Panc1 (cell line): ENCODE measurements at regions not wholly inside any gene's neighbourhood (a gene's known extent, or its start where the extent isn't known, plus 50 kb on each side); places are given as distances from the start of the nearest gene placed in this dataset.

Experiments used
- ATAC-seq: fragments of 200-7000 bp; cut with Tn5 transposase; 2 replicates; pipeline ENCODE4 v1.9.1; 2020; ENCODE audit warnings: mild to moderate bottlenecking, moderate library complexity
- BruUV-seq: library from RNA; stranded (reverse); fragments of 400-500 nt; replicated peaks from 2 replicates; lab custom pipeline; 2021; lab: Mats Ljungman, UMichigan
- CTCF ChIA-PET: fragments of 300-600 bp; sonication (Branson Sonifier 250); formaldehyde crosslinking; loops from one replicate; lab custom pipeline; 2022; ENCODE audit warnings: antibody characterized with exemption; lab: Charles Lee
- POLR2A ChIA-PET: fragments of 300-600 bp; sonication (Branson Sonifier 250); formaldehyde crosslinking; loops from one replicate; lab custom pipeline; 2022; ENCODE audit warnings: antibody characterized with exemption; lab: Charles Lee
- DNase-seq: peaks from one replicate; pipeline ENCODE4 v3.0.0-alpha.2; 2010; ENCODE audit warnings: low read depth, low spot score
- H3K27ac ChIP-seq: 2 replicates; pipeline ENCODE4 v1.5.1; 2011; ENCODE audit warnings: mild to moderate bottlenecking, low read length, inconsistent platforms
- H3K27me3 ChIP-seq: fragments of 200-500 bp; sonication (Bioruptor generic); 2 replicates; pipeline ENCODE4 v1.6.0; 2014; ENCODE audit warnings: low read length, inconsistent platforms; ENCODE audit not compliant: control insufficient read depth, insufficient read depth
- H3K36me3 ChIP-seq: fragments of 200-500 bp; sonication (Bioruptor generic); 2 replicates; pipeline ENCODE4 v1.5.1; 2014; ENCODE audit warnings: inconsistent platforms, mild to moderate bottlenecking, low read length, moderate library complexity; ENCODE audit not compliant: control insufficient read depth, insufficient read depth
- H3K4me1 ChIP-seq: 2 replicates; pipeline ENCODE4 v1.5.1; 2011; ENCODE audit warnings: inconsistent platforms, mild to moderate bottlenecking, low read length, moderate library complexity; ENCODE audit not compliant: control insufficient read depth, insufficient read depth
- H3K4me3 ChIP-seq, 2 experiments: 2 replicates each; pipeline ENCODE4 v1.5.1; 2011 to 2012; ENCODE audit warnings: low read depth in 2 of 2, low read length in 2 of 2, mild to moderate bottlenecking in 2 of 2, inconsistent platforms in 1 of 2, moderate library complexity in 1 of 2
- H3K9me3 ChIP-seq: fragments of 200-500 bp; sonication (Bioruptor generic); 2 replicates; pipeline ENCODE4 v1.5.1; 2014; ENCODE audit warnings: low read depth, mild to moderate bottlenecking, inconsistent platforms, low read length, moderate library complexity; ENCODE audit not compliant: control insufficient read depth, insufficient read depth
- POLR2AphosphoS5 ChIP-seq: IDR thresholded peaks from 2 replicates; pipeline ENCODE4 v1.6.1; 2012; ENCODE audit warnings: mild to moderate bottlenecking, low read depth, low read length, moderate library complexity
- SIN3A ChIP-seq: IDR thresholded peaks from 2 replicates; pipeline ENCODE4 v1.6.1; 2012; ENCODE audit warnings: low read depth, mild to moderate bottlenecking, low read length, moderate library complexity, borderline replicate concordance; ENCODE audit not compliant: insufficient read depth
- TCF7L2 ChIP-seq: IDR thresholded peaks from 2 replicates; pipeline ENCODE4 v1.6.1; 2011; ENCODE audit warnings: mild to moderate bottlenecking, low read depth, low read length, inconsistent platforms
- in situ Hi-C: cut with HindIII; loops from 2 replicates; pipeline ENCODE4 v1.10.0; 2016; ENCODE audit warnings: low sequenced_read_pairs, low pct_unique_long_range_greater_than_20kb
- intact Hi-C: fragments of 100-400 bp; cut with micrococcal nuclease; formaldehyde crosslinking; loops from one replicate; pipeline ENCODE4 v1.10.0; 2022; ENCODE audit not compliant: unreplicated experiment
- TF ChIP-seq, protein P1 (sequence below): fragments of 450-650 bp; IDR thresholded peaks from 2 replicates; pipeline ENCODE4 v1.5.1; 2017; ENCODE audit warnings: mild to moderate bottlenecking
- TF ChIP-seq, protein P2 (sequence below), 2 experiments: IDR thresholded peaks; 2 replicates each; pipeline ENCODE4 v1.6.1; 2011 to 2012; ENCODE audit warnings: low read depth in 2 of 2, control low read depth in 1 of 2, low read length in 1 of 2, mild to moderate bottlenecking in 1 of 2, moderate library complexity in 1 of 2; ENCODE audit not compliant: insufficient read depth in 1 of 2

DNA sequence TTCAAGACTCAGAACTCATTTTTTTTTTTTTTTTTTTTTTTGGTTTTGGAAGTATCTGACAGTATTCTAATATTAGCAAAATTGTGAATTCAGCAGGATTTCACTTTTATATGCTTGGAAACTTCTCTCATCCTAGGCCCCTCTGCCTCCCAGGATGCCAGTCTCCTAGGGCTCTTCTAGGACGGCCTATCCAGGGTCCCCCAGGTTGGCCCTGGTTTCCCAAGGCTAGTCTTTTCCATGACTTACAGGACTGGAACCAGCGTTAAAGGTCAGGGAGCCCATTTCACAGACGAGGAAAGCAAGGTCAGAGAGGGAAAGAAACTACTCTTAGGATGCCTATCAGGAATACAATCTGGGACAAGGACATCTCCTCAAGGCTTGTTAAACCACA lies 412.5 kb downstream of the PTPRU start:
- no peaks in the 10 kb centered on the region for H3K9me3 ChIP-seq
- H3K4me1 ChIP-seq: no peaks in the 10 kb centered on the region
- in situ Hi-C loops: no loop called here
- DNase-seq (no peak), ATAC-seq (no peak)
- TF ChIP-seq SIN3A (no peak), POLR2AphosphoS5 (no peak), TCF7L2 (no peak)
- TF ChIP-seq, protein P1, sequence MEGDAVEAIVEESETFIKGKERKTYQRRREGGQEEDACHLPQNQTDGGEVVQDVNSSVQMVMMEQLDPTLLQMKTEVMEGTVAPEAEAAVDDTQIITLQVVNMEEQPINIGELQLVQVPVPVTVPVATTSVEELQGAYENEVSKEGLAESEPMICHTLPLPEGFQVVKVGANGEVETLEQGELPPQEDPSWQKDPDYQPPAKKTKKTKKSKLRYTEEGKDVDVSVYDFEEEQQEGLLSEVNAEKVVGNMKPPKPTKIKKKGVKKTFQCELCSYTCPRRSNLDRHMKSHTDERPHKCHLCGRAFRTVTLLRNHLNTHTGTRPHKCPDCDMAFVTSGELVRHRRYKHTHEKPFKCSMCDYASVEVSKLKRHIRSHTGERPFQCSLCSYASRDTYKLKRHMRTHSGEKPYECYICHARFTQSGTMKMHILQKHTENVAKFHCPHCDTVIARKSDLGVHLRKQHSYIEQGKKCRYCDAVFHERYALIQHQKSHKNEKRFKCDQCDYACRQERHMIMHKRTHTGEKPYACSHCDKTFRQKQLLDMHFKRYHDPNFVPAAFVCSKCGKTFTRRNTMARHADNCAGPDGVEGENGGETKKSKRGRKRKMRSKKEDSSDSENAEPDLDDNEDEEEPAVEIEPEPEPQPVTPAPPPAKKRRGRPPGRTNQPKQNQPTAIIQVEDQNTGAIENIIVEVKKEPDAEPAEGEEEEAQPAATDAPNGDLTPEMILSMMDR: no peak
- TF ChIP-seq, protein P2, sequence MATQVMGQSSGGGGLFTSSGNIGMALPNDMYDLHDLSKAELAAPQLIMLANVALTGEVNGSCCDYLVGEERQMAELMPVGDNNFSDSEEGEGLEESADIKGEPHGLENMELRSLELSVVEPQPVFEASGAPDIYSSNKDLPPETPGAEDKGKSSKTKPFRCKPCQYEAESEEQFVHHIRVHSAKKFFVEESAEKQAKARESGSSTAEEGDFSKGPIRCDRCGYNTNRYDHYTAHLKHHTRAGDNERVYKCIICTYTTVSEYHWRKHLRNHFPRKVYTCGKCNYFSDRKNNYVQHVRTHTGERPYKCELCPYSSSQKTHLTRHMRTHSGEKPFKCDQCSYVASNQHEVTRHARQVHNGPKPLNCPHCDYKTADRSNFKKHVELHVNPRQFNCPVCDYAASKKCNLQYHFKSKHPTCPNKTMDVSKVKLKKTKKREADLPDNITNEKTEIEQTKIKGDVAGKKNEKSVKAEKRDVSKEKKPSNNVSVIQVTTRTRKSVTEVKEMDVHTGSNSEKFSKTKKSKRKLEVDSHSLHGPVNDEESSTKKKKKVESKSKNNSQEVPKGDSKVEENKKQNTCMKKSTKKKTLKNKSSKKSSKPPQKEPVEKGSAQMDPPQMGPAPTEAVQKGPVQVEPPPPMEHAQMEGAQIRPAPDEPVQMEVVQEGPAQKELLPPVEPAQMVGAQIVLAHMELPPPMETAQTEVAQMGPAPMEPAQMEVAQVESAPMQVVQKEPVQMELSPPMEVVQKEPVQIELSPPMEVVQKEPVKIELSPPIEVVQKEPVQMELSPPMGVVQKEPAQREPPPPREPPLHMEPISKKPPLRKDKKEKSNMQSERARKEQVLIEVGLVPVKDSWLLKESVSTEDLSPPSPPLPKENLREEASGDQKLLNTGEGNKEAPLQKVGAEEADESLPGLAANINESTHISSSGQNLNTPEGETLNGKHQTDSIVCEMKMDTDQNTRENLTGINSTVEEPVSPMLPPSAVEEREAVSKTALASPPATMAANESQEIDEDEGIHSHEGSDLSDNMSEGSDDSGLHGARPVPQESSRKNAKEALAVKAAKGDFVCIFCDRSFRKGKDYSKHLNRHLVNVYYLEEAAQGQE (IDR thresholded peaks at IDR 0.05; ENCODE audit: insufficient read depth in 1 of 2, low read depth in 2 of 2, low read length in 1 of 2): no peak
- POLR2A ChIA-PET: no interaction called here
- intact Hi-C loops: no loop called here
- CTCF ChIA-PET: no interaction called here
- no peak overlapping the region for H3K4me3 ChIP-seq
- no peaks in the 10 kb centered on the region for H3K36me3 ChIP-seq
- no peaks in the 10 kb centered on the region for H3K27me3 ChIP-seq
- H3K27ac ChIP-seq: no peak overlapping the region
- BruUV-seq: no TSS peak

DNA sequence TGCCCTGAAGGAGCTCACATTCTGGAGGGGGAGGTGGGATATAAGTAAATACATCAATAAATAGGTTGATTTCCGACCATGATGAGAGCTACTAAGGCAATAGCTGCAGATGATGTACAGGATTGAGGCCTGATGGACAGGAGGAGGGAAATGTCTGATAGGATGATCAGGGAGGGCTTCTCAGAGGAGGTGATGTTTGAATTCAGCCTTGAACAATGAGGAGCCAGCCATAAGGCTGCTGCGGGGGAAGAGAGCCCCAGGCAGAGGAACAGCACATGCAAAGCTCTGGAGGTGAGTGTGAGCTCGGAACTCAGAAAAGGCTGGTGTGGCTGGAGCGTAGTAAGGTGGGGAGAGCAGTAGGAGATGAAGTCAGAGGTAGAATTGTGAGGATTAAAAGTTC lies 411.7 kb downstream of the PTPRU start:
- CTCF ChIA-PET: interaction anchor here (0.6 kb wide), 1 partner anchor 80 kb away, joined by 3 read pairs; no protein-coding TSS in a partner anchor
- no TSS peak for BruUV-seq
- DNase-seq (no peak), ATAC-seq (no peak)
- intact Hi-C loops (no loop called here), in situ Hi-C loops (no loop called here)
- TF ChIP-seq, protein P2 (IDR thresholded peaks at IDR 0.05; ENCODE audit: insufficient read depth in 1 of 2, low read depth in 2 of 2, low read length in 1 of 2): no peak
- TF ChIP-seq SIN3A (no peak), TCF7L2 (no peak), POLR2AphosphoS5 (no peak)
- TF ChIP-seq, protein P1: no peak
- Histone ChIP-seq H3K27ac (no peak overlapping the region), H3K27me3 (no peaks in the 10 kb centered on the region), H3K36me3 (no peaks in the 10 kb centered on the region), H3K4me1 (no peaks in the 10 kb centered on the region), H3K9me3 (no peaks in the 10 kb centered on the region), H3K4me3 (no peak overlapping the region)
- POLR2A ChIA-PET: no interaction called here
